OCI-LY3 (cell line): ENCODE measurements at regions not wholly inside any gene's neighbourhood (a gene's known extent, or its start where the extent isn't known, plus 50 kb on each side); places are given as distances from the start of the nearest gene placed in this dataset.

Experiments used
- H2AFZ ChIP-seq: fragments of 200-600, 300-600 bp; shearing (Covaris generic); 2 replicates; pipeline ENCODE4 v1.6.0; 2014; ENCODE audit warnings: antibody characterized with exemption, low read depth, low read length
- H3K27ac ChIP-seq: fragments of 200-600, 300-600 bp; sonication (generic); 2 replicates; pipeline ENCODE4 v1.5.1; 2014; ENCODE audit warnings: mild to moderate bottlenecking, low read length, moderate library complexity, mixed read lengths
- H3K27me3 ChIP-seq: fragments of 200-600, 300-600 bp; sonication (generic); 2 replicates; pipeline ENCODE4 v1.6.1; 2014; ENCODE audit warnings: low read depth, low read length, mixed read lengths
- H3K36me3 ChIP-seq: fragments of 200-600, 300-600 bp; sonication (generic); replicated peaks from 2 replicates; pipeline ENCODE3; 2014; ENCODE audit warnings: low read depth, low read length, mixed read lengths
- H3K4me1 ChIP-seq: fragments of 300-600, 200-600 bp; sonication (generic); 2 replicates; pipeline ENCODE4 v1.6.1; 2014; ENCODE audit warnings: low read length, mixed read lengths
- H3K4me2 ChIP-seq: fragments of 200-600, 300-600 bp; sonication (generic); 2 replicates; pipeline ENCODE4 v1.6.1; 2014; ENCODE audit warnings: low read length, mixed read lengths
- H3K4me3 ChIP-seq: fragments of 300-600, 200-600 bp; sonication (generic); 2 replicates; pipeline ENCODE4 v1.5.1; 2014; ENCODE audit warnings: antibody characterized with exemption, mild to moderate bottlenecking, low read length, moderate library complexity
- H3K79me2 ChIP-seq: fragments of 300-600, 200-600 bp; shearing (Covaris generic); 2 replicates; pipeline ENCODE4 v1.6.1; 2014; ENCODE audit warnings: mild to moderate bottlenecking, low read length, mixed read lengths
- H3K9ac ChIP-seq: fragments of 300-600, 200-600 bp; shearing (Covaris generic); 2 replicates; pipeline ENCODE4 v1.6.0; 2014; ENCODE audit warnings: mild to moderate bottlenecking, low read length, moderate library complexity
- H3K9me3 ChIP-seq: fragments of 200-600, 300-600 bp; shearing (Covaris generic); 2 replicates; pipeline ENCODE4 v1.6.1; 2014; ENCODE audit warnings: low read length, mixed read lengths; ENCODE audit not compliant: insufficient read depth
- H4K20me1 ChIP-seq: fragments of 200-600, 300-600 bp; sonication (generic); 2 replicates; pipeline ENCODE4 v1.6.1; 2016; ENCODE audit warnings: low read length, mixed read lengths; ENCODE audit not compliant: insufficient read depth
- EZH2phosphoT487 ChIP-seq: fragments of 200-600 bp; shearing (Covaris generic); IDR thresholded peaks from 2 replicates; pipeline ENCODE4 v1.6.1; 2018; ENCODE audit warnings: antibody characterized with exemption, mixed run types, low read depth
- TF ChIP-seq, protein P1 (sequence below): fragments of 200-600, 300-600 bp; sonication (generic); IDR thresholded peaks from 2 replicates; pipeline ENCODE4 v1.5.1; 2014; ENCODE audit warnings: antibody characterized with exemption, low read length, low read depth

DNA sequence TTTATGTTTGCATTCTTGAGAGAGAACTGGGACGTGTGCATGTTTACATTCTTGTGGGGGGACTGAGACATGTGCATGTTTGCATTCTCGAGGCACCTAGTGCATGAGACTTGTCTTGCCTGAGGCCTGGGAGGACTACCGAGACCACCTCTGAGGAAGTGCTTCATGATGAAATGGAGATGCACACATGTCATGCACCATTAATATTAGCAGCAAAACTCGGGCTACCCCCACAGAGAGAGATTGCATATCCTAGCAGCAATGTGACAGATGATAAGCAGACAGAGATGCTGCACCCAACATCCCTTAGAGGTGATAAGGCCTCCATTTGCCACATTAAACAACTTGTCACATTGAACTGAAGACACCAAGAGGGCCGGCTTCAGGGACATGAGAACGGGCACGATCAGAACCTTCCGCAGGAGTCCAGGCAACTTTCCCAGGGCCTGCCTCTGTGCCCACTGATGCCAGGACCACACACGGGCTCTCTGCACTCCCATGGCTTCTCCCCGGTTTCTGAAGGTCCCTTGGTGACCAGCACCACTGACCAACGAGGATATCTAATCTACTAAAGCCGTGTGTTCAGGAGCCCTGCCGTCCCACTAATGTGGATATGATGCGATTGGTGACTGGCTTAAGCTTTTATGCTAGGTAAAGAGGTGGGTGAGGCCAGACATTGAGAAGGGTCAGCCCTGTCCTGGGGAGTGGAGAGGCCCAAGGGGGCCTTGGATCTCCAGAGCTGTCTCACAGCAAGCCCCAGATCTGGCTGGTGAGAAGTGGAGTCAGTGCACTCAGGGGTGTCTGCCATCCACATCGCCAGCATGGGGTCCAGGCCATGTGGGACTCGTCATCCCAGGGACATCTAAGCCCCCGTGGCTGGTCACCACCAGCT lies 208.3 kb downstream of the NDUFA10 start:
- TF ChIP-seq, protein P1, sequence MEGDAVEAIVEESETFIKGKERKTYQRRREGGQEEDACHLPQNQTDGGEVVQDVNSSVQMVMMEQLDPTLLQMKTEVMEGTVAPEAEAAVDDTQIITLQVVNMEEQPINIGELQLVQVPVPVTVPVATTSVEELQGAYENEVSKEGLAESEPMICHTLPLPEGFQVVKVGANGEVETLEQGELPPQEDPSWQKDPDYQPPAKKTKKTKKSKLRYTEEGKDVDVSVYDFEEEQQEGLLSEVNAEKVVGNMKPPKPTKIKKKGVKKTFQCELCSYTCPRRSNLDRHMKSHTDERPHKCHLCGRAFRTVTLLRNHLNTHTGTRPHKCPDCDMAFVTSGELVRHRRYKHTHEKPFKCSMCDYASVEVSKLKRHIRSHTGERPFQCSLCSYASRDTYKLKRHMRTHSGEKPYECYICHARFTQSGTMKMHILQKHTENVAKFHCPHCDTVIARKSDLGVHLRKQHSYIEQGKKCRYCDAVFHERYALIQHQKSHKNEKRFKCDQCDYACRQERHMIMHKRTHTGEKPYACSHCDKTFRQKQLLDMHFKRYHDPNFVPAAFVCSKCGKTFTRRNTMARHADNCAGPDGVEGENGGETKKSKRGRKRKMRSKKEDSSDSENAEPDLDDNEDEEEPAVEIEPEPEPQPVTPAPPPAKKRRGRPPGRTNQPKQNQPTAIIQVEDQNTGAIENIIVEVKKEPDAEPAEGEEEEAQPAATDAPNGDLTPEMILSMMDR: no peak
- TF ChIP-seq EZH2phosphoT487: no peak
- no peaks in the 10 kb centered on the region for H3K4me1 ChIP-seq
- H3K36me3 ChIP-seq: no peaks in the 10 kb centered on the region
- no peak overlapping the region for H3K27ac ChIP-seq
- no peak overlapping the region for H3K4me2 ChIP-seq
- no peak overlapping the region for H3K9ac ChIP-seq
- H3K79me2 ChIP-seq: no peaks in the 10 kb centered on the region
- H2AFZ ChIP-seq: no peak overlapping the region
- no peaks in the 10 kb centered on the region for H3K27me3 ChIP-seq
- no peaks in the 10 kb centered on the region for H3K9me3 ChIP-seq
- H4K20me1 ChIP-seq: no peaks in the 10 kb centered on the region
- no peak overlapping the region for H3K4me3 ChIP-seq

GRCh38 chr2:239815671-239816070 lies 209.5 kb downstream of the NDUFA10 start:
- H3K4me3 ChIP-seq: no peak overlapping the region
- no peak overlapping the region for H3K27ac ChIP-seq
- no peak overlapping the region for H2AFZ ChIP-seq
- no peaks in the 10 kb centered on the region for H3K9me3 ChIP-seq
- no peaks in the 10 kb centered on the region for H3K36me3 ChIP-seq
- no peaks in the 10 kb centered on the region for H3K4me1 ChIP-seq
- H3K27me3 ChIP-seq: no peaks in the 10 kb centered on the region
- no peaks in the 10 kb centered on the region for H3K79me2 ChIP-seq
- H4K20me1 ChIP-seq: no peaks in the 10 kb centered on the region
- H3K9ac ChIP-seq: no peak overlapping the region
- TF ChIP-seq, protein P1: no peak
- TF ChIP-seq EZH2phosphoT487: no peak
- no peak overlapping the region for H3K4me2 ChIP-seq

DNA sequence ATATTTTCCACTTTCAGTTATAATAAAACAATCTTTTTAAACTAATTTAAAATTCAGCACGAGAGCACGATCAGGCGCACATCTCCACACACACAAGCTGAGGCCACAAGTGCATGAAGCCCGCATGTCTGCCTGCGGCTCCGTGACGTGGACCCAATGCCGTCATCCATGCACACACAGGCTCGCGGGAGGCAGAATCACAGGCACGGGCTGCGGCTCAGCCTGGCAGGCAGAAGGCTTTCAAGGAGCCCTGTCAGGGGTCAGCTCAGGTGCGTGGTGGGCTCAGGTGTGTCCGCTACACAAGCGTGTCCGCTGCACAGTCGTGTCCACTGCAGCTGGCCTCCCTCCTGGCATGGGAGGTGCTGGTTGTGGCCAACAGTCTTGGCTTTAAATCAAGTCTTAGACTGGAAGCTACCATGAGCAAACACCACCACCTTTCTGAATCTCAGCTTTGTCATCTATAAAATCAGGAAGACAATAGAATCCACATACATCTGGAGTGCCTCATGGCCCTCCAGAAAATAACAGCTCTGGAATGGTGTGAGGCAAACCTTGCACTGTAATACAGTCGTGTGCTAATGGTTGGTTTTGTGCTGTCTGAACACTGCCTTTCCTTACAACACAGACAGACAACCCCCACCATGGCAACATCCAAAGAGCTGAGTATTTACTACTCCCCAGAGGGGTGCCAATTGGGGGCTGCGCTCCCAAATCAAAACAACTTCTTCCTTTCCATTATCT lies 210.1 kb downstream of the NDUFA10 start:
- TF ChIP-seq, protein P1: no peak
- no peak for TF ChIP-seq EZH2phosphoT487
- Histone ChIP-seq H3K4me3 (no peak overlapping the region), H3K79me2 (no peaks in the 10 kb centered on the region), H3K36me3 (no peaks in the 10 kb centered on the region), H3K4me1 (no peaks in the 10 kb centered on the region), H3K4me2 (no peak overlapping the region), H3K27ac (no peak overlapping the region), H3K9ac (no peak overlapping the region), H3K9me3 (no peaks in the 10 kb centered on the region), H4K20me1 (no peaks in the 10 kb centered on the region), H3K27me3 (no peaks in the 10 kb centered on the region), H2AFZ (no peak overlapping the region)

DNA sequence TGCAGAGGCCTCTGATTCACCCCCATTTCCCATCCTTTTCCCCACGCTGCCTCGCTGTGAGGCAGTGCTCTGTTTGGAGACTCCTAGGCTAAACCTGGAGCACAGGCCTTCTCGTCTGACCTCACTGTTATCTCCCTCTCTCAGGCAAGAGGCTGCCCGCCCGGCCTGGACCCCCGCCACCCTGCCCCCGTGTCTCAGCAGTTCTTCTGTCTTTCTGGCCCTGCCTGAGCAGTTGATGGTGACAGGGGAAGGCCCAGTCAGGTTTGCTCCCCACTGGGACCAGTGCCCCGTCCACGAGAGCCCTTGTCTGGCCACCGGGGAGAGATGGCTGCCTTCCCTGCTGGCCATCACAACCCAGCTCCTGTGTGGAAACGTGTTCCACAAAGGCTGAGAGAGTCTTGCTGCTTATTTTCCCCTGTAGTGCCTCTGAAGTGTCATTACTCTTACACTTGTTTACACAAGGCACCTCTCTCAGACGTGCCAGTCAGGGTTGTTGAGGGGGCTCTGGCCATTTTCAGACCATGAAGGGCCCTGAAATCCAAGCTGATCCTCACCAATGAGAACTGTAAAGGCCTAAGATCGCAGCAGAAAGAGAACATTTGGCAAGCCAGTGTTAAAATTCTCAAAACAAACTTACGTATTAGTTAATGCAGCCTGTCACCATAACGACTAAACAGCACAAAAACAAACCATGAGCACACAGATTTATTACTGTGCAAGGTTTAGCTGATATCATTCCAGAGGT lies 210.9 kb downstream of the NDUFA10 start:
- no peaks in the 10 kb centered on the region for H3K36me3 ChIP-seq
- no peaks in the 10 kb centered on the region for H3K9me3 ChIP-seq
- H3K27ac ChIP-seq: no peak overlapping the region
- H3K4me3 ChIP-seq: no peak overlapping the region
- no peak overlapping the region for H2AFZ ChIP-seq
- H3K4me2 ChIP-seq: no peak overlapping the region
- H4K20me1 ChIP-seq: no peaks in the 10 kb centered on the region
- H3K27me3 ChIP-seq: no peaks in the 10 kb centered on the region
- no peaks in the 10 kb centered on the region for H3K79me2 ChIP-seq
- TF ChIP-seq, protein P1: no peak
- no peak for TF ChIP-seq EZH2phosphoT487
- no peak overlapping the region for H3K9ac ChIP-seq
- no peaks in the 10 kb centered on the region for H3K4me1 ChIP-seq
